ENCODE measurements at regions not wholly inside any gene's neighbourhood (a gene's known extent, or its start where the extent isn't known, plus 50 kb on each side); places are given as distances from the start of the nearest gene placed in this dataset.

GRCh38 chr13:40498461-40498860, 168.0 kb downstream of the FOXO1 start:
- no peaks in the 10 kb centered on the region for H3K9me2 ChIP-seq (replicated peaks; ENCODE audit: insufficient read depth, low read length)
- no peaks in the 10 kb centered on the region for H3K36me3 ChIP-seq (ENCODE audit: low read length)
- no peak overlapping the region for H3K27ac ChIP-seq (ENCODE audit: low read depth, low read length)
- no peaks in the 10 kb centered on the region for H3K9me3 ChIP-seq (ENCODE audit: insufficient read depth, low read length)
- no peak overlapping the region for H3K4me3 ChIP-seq (ENCODE audit: insufficient read depth, low read length, poor library complexity, severe bottlenecking)
- H2AFZ ChIP-seq (ENCODE audit: low read depth, low read length, severe bottlenecking): no peak overlapping the region
- H3K9ac ChIP-seq (ENCODE audit: low read length): no peak overlapping the region
- H3K4me2 ChIP-seq (ENCODE audit: low read depth, low read length, poor library complexity, severe bottlenecking): no peak overlapping the region
- TF ChIP-seq, protein P1, sequence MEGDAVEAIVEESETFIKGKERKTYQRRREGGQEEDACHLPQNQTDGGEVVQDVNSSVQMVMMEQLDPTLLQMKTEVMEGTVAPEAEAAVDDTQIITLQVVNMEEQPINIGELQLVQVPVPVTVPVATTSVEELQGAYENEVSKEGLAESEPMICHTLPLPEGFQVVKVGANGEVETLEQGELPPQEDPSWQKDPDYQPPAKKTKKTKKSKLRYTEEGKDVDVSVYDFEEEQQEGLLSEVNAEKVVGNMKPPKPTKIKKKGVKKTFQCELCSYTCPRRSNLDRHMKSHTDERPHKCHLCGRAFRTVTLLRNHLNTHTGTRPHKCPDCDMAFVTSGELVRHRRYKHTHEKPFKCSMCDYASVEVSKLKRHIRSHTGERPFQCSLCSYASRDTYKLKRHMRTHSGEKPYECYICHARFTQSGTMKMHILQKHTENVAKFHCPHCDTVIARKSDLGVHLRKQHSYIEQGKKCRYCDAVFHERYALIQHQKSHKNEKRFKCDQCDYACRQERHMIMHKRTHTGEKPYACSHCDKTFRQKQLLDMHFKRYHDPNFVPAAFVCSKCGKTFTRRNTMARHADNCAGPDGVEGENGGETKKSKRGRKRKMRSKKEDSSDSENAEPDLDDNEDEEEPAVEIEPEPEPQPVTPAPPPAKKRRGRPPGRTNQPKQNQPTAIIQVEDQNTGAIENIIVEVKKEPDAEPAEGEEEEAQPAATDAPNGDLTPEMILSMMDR (IDR thresholded peaks at IDR 0.05; ENCODE audit: insufficient read depth, low read length, poor library complexity, severe bottlenecking): no peak
- no peak for TF ChIP-seq EZH2phosphoT487 (conservative IDR thresholded peaks at IDR 0.05; ENCODE audit: low read length)
- H3K79me2 ChIP-seq (ENCODE audit: insufficient read depth, low read length): peaks cover 4% of the 10 kb centered on the region; the same call in 1 of the 2 replicates
- H3F3A ChIP-seq (ENCODE audit: insufficient read depth): peaks cover 12% of the 10 kb centered on the region
- H4K20me1 ChIP-seq (ENCODE audit: low read depth, low read length): no peaks in the 10 kb centered on the region
- no peaks in the 10 kb centered on the region for H3K27me3 ChIP-seq (ENCODE audit: low read length)

DNA sequence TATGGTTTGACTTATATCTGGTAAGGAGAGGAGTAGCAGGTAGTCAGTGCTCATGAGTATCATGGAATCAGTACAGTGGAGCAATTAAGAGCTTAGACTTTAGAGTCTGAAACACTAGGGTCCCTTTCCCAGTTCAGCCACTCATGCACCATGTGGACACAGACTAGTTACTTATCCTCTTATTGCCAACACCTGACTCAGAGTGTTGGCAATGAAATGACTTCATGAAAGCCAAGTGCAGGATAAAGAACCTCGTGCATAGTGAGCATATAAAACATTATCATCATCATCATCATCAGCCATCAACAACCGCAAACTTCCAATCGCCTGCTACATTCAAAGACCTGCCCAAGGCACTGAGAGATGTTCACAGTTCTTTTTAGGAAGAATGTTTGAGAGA, 164.2 kb downstream of the FOXO1 start:
- no peak overlapping the region for H2AFZ ChIP-seq (ENCODE audit: low read depth, low read length, severe bottlenecking)
- H4K20me1 ChIP-seq (ENCODE audit: low read depth, low read length): no peaks in the 10 kb centered on the region
- H3K4me3 ChIP-seq (ENCODE audit: insufficient read depth, low read length, poor library complexity, severe bottlenecking): no peak overlapping the region
- no peaks in the 10 kb centered on the region for H3K9me3 ChIP-seq (ENCODE audit: insufficient read depth, low read length)
- no peaks in the 10 kb centered on the region for H3K36me3 ChIP-seq (ENCODE audit: low read length)
- H3F3A ChIP-seq (ENCODE audit: insufficient read depth): no peaks in the 10 kb centered on the region
- TF ChIP-seq, protein P1 (IDR thresholded peaks at IDR 0.05; ENCODE audit: insufficient read depth, low read length, poor library complexity, severe bottlenecking): no peak
- TF ChIP-seq EZH2phosphoT487 (conservative IDR thresholded peaks at IDR 0.05; ENCODE audit: low read length): no peak
- no peak overlapping the region for H3K4me2 ChIP-seq (ENCODE audit: low read depth, low read length, poor library complexity, severe bottlenecking)
- no peak overlapping the region for H3K27ac ChIP-seq (ENCODE audit: low read depth, low read length)
- no peaks in the 10 kb centered on the region for H3K79me2 ChIP-seq (ENCODE audit: insufficient read depth, low read length)
- H3K9ac ChIP-seq (ENCODE audit: low read length): no peak overlapping the region
- no peaks in the 10 kb centered on the region for H3K27me3 ChIP-seq (ENCODE audit: low read length)
- H3K9me2 ChIP-seq (replicated peaks; ENCODE audit: insufficient read depth, low read length): no peaks in the 10 kb centered on the region

GRCh38 chr13:40503011-40503410, 163.4 kb downstream of the FOXO1 start:
- no peak for TF ChIP-seq EZH2phosphoT487 (conservative IDR thresholded peaks at IDR 0.05; ENCODE audit: low read length)
- TF ChIP-seq, protein P1 (IDR thresholded peaks at IDR 0.05; ENCODE audit: insufficient read depth, low read length, poor library complexity, severe bottlenecking): no peak
- Histone ChIP-seq H3F3A (ENCODE audit: insufficient read depth) (no peaks in the 10 kb centered on the region), H3K9me3 (ENCODE audit: insufficient read depth, low read length) (no peaks in the 10 kb centered on the region), H3K79me2 (ENCODE audit: insufficient read depth, low read length) (no peaks in the 10 kb centered on the region), H3K27me3 (ENCODE audit: low read length) (no peaks in the 10 kb centered on the region), H3K4me3 (ENCODE audit: insufficient read depth, low read length, poor library complexity, severe bottlenecking) (no peak overlapping the region), H3K4me2 (ENCODE audit: low read depth, low read length, poor library complexity, severe bottlenecking) (no peak overlapping the region), H3K36me3 (ENCODE audit: low read length) (no peaks in the 10 kb centered on the region), H3K27ac (ENCODE audit: low read depth, low read length) (no peak overlapping the region), H2AFZ (ENCODE audit: low read depth, low read length, severe bottlenecking) (no peak overlapping the region), H4K20me1 (ENCODE audit: low read depth, low read length) (no peaks in the 10 kb centered on the region), H3K9ac (ENCODE audit: low read length) (no peak overlapping the region), H3K9me2 (replicated peaks; ENCODE audit: insufficient read depth, low read length) (no peaks in the 10 kb centered on the region)

All from SU-DHL-6 (cell line).